AG09319 (cell line): ENCODE measurements at regions not wholly inside any gene's neighbourhood (a gene's known extent, or its start where the extent isn't known, plus 50 kb on each side); places are given as distances from the start of the nearest gene placed in this dataset.

Experiments
- DNase-seq: peaks from one replicate; pipeline ENCODE4 v3.0.0-alpha.2; 2010; ENCODE audit warnings: low read depth; ENCODE audit errors: extremely low read depth
- CTCF ChIP-seq: IDR thresholded peaks from 2 replicates; pipeline ENCODE4 v1.5.1; 2011; ENCODE audit warnings: low read depth, mild to moderate bottlenecking, inconsistent platforms, low read length, moderate library complexity

GRCh38 chr5:61783481-61783880 lies 451.4 kb downstream of the ZSWIM6 start:
- TF ChIP-seq CTCF = no peak
- DNase-seq = no peak

GRCh38 chr5:61784341-61784740 lies 452.3 kb downstream of the ZSWIM6 start:
- no peak for DNase-seq
- no peak for TF ChIP-seq CTCF

GRCh38 chr5:61788548-61788947 lies 456.5 kb downstream of the ZSWIM6 start:
- DNase-seq = no peak
- TF ChIP-seq CTCF = no peak

- no peak for DNase-seq
- no peak for TF ChIP-seq CTCF
Measured at GRCh38 chr5:61790007-61790406, 457.9 kb downstream of the ZSWIM6 start.

GRCh38 chr5:61790678-61791077 lies 458.6 kb downstream of the ZSWIM6 start:
- DNase-seq = no peak
- TF ChIP-seq CTCF = no peak

GRCh38 chr5:61796773-61797172 lies 464.7 kb downstream of the ZSWIM6 start:
- TF ChIP-seq CTCF = no peak
- no peak for DNase-seq

GRCh38 chr5:61800450-61800849 lies 468.4 kb downstream of the ZSWIM6 start:
- TF ChIP-seq CTCF = no peak
- no peak for DNase-seq
